ENCODE measurements at regions not wholly inside any gene's neighbourhood (a gene's known extent, or its start where the extent isn't known, plus 50 kb on each side); places are given as distances from the start of the nearest gene placed in this dataset.

- H3K36me3 ChIP-seq (ENCODE audit: control insufficient read depth, insufficient read depth, low read length): no peaks in the 10 kb centered on the region
- no peaks in the 10 kb centered on the region for H3K27me3 ChIP-seq (ENCODE audit: control insufficient read depth, insufficient read depth, low read length)
- H3K4me3 ChIP-seq (ENCODE audit: low read length): no peak overlapping the region
- no peaks in the 10 kb centered on the region for H3K9me3 ChIP-seq (ENCODE audit: control insufficient read depth, low read length)
- H3K4me1 ChIP-seq (ENCODE audit: control insufficient read depth, insufficient read depth, low read length): no peaks in the 10 kb centered on the region
- H3K9ac ChIP-seq (ENCODE audit: low read length): no peak overlapping the region
These were observed 227.6 kb upstream of the SATB1 start for GRCh38 chr3:18652781-18653180.

GRCh38 chr3:18650731-18651130 lies 225.6 kb upstream of the SATB1 start:
- Histone ChIP-seq H3K9me3 (ENCODE audit: control insufficient read depth, low read length) (no peaks in the 10 kb centered on the region), H3K9ac (ENCODE audit: low read length) (no peak overlapping the region), H3K4me3 (ENCODE audit: low read length) (no peak overlapping the region), H3K4me1 (ENCODE audit: control insufficient read depth, insufficient read depth, low read length) (no peaks in the 10 kb centered on the region), H3K36me3 (ENCODE audit: control insufficient read depth, insufficient read depth, low read length) (no peaks in the 10 kb centered on the region), H3K27me3 (ENCODE audit: control insufficient read depth, insufficient read depth, low read length) (no peaks in the 10 kb centered on the region)

GRCh38 chr3:18649666-18650363 lies 224.7 kb upstream of the SATB1 start:
- Histone ChIP-seq H3K9ac (ENCODE audit: low read length) (no peak overlapping the region), H3K4me3 (ENCODE audit: low read length) (no peak overlapping the region), H3K9me3 (ENCODE audit: control insufficient read depth, low read length) (no peaks in the 10 kb centered on the region), H3K27me3 (ENCODE audit: control insufficient read depth, insufficient read depth, low read length) (no peaks in the 10 kb centered on the region), H3K36me3 (ENCODE audit: control insufficient read depth, insufficient read depth, low read length) (no peaks in the 10 kb centered on the region), H3K4me1 (ENCODE audit: control insufficient read depth, insufficient read depth, low read length) (no peaks in the 10 kb centered on the region)

GRCh38 chr3:18648868-18649462 lies 223.8 kb upstream of the SATB1 start:
- H3K4me1 ChIP-seq (ENCODE audit: control insufficient read depth, insufficient read depth, low read length): no peaks in the 10 kb centered on the region
- no peak overlapping the region for H3K4me3 ChIP-seq (ENCODE audit: low read length)
- H3K9ac ChIP-seq (ENCODE audit: low read length): no peak overlapping the region
- H3K9me3 ChIP-seq (ENCODE audit: control insufficient read depth, low read length): no peaks in the 10 kb centered on the region
- no peaks in the 10 kb centered on the region for H3K27me3 ChIP-seq (ENCODE audit: control insufficient read depth, insufficient read depth, low read length)
- no peaks in the 10 kb centered on the region for H3K36me3 ChIP-seq (ENCODE audit: control insufficient read depth, insufficient read depth, low read length)

GRCh38 chr3:18648159-18648558 lies 223.0 kb upstream of the SATB1 start:
- Histone ChIP-seq H3K4me3 (ENCODE audit: low read length) (no peak overlapping the region), H3K9me3 (ENCODE audit: control insufficient read depth, low read length) (no peaks in the 10 kb centered on the region), H3K36me3 (ENCODE audit: control insufficient read depth, insufficient read depth, low read length) (no peaks in the 10 kb centered on the region), H3K4me1 (ENCODE audit: control insufficient read depth, insufficient read depth, low read length) (no peaks in the 10 kb centered on the region), H3K27me3 (ENCODE audit: control insufficient read depth, insufficient read depth, low read length) (no peaks in the 10 kb centered on the region), H3K9ac (ENCODE audit: low read length) (no peak overlapping the region)

GRCh38 chr3:18645619-18646018 lies 220.5 kb upstream of the SATB1 start:
- Histone ChIP-seq H3K27me3 (ENCODE audit: control insufficient read depth, insufficient read depth, low read length) (no peaks in the 10 kb centered on the region), H3K9me3 (ENCODE audit: control insufficient read depth, low read length) (no peaks in the 10 kb centered on the region), H3K36me3 (ENCODE audit: control insufficient read depth, insufficient read depth, low read length) (no peaks in the 10 kb centered on the region), H3K4me3 (ENCODE audit: low read length) (no peak overlapping the region), H3K9ac (ENCODE audit: low read length) (no peak overlapping the region), H3K4me1 (ENCODE audit: control insufficient read depth, insufficient read depth, low read length) (no peaks in the 10 kb centered on the region)

- Histone ChIP-seq H3K4me1 (ENCODE audit: control insufficient read depth, insufficient read depth, low read length) (no peaks in the 10 kb centered on the region), H3K27me3 (ENCODE audit: control insufficient read depth, insufficient read depth, low read length) (no peaks in the 10 kb centered on the region)
These were observed 218.1 kb upstream of the SATB1 start for GRCh38 chr3:18643281-18643680.

GRCh38 chr3:18641916-18642315 lies 216.8 kb upstream of the SATB1 start:
- no peak overlapping the region for H3K9ac ChIP-seq (ENCODE audit: low read length)
- H3K9me3 ChIP-seq (ENCODE audit: control insufficient read depth, low read length): no peaks in the 10 kb centered on the region
- H3K27me3 ChIP-seq (ENCODE audit: control insufficient read depth, insufficient read depth, low read length): no peaks in the 10 kb centered on the region
- no peaks in the 10 kb centered on the region for H3K36me3 ChIP-seq (ENCODE audit: control insufficient read depth, insufficient read depth, low read length)
- no peaks in the 10 kb centered on the region for H3K4me1 ChIP-seq (ENCODE audit: control insufficient read depth, insufficient read depth, low read length)
- no peak overlapping the region for H3K4me3 ChIP-seq (ENCODE audit: low read length)

More at GRCh38 chr3:18643281-18643680, 218.1 kb upstream of the SATB1 start:
- H3K4me3 ChIP-seq (ENCODE audit: low read length): no peak overlapping the region
- H3K9me3 ChIP-seq (ENCODE audit: control insufficient read depth, low read length): no peaks in the 10 kb centered on the region
- no peak overlapping the region for H3K9ac ChIP-seq (ENCODE audit: low read length)
- no peaks in the 10 kb centered on the region for H3K36me3 ChIP-seq (ENCODE audit: control insufficient read depth, insufficient read depth, low read length)

- no peaks in the 10 kb centered on the region for H3K9me3 ChIP-seq (ENCODE audit: control insufficient read depth, low read length)
- H3K27me3 ChIP-seq (ENCODE audit: control insufficient read depth, insufficient read depth, low read length): no peaks in the 10 kb centered on the region
- no peaks in the 10 kb centered on the region for H3K36me3 ChIP-seq (ENCODE audit: control insufficient read depth, insufficient read depth, low read length)
- no peak overlapping the region for H3K4me3 ChIP-seq (ENCODE audit: low read length)
- H3K9ac ChIP-seq (ENCODE audit: low read length): no peak overlapping the region
- H3K4me1 ChIP-seq (ENCODE audit: control insufficient read depth, insufficient read depth, low read length): peaks cover 3% of the 10 kb centered on the region
These were observed 210.1 kb upstream of the SATB1 start for GRCh38 chr3:18635215-18635614.

- no peaks in the 10 kb centered on the region for H3K9me3 ChIP-seq (ENCODE audit: control insufficient read depth, low read length)
- peaks cover 3% of the 10 kb centered on the region for H3K4me1 ChIP-seq (ENCODE audit: control insufficient read depth, insufficient read depth, low read length)
- no peak overlapping the region for H3K9ac ChIP-seq (ENCODE audit: low read length)
- H3K27me3 ChIP-seq (ENCODE audit: control insufficient read depth, insufficient read depth, low read length): no peaks in the 10 kb centered on the region
- H3K36me3 ChIP-seq (ENCODE audit: control insufficient read depth, insufficient read depth, low read length): no peaks in the 10 kb centered on the region
- H3K4me3 ChIP-seq (ENCODE audit: low read length): no peak overlapping the region
These were observed 209.3 kb upstream of the SATB1 start for GRCh38 chr3:18634461-18634860.

- Histone ChIP-seq H3K27me3 (ENCODE audit: control insufficient read depth, insufficient read depth, low read length) (no peaks in the 10 kb centered on the region), H3K4me3 (ENCODE audit: low read length) (no peak overlapping the region), H3K9me3 (ENCODE audit: control insufficient read depth, low read length) (no peaks in the 10 kb centered on the region), H3K4me1 (ENCODE audit: control insufficient read depth, insufficient read depth, low read length) (peaks cover 3% of the 10 kb centered on the region), H3K36me3 (ENCODE audit: control insufficient read depth, insufficient read depth, low read length) (no peaks in the 10 kb centered on the region), H3K9ac (ENCODE audit: low read length) (no peak overlapping the region)
These were observed 207.9 kb upstream of the SATB1 start for GRCh38 chr3:18633002-18633401.

GRCh38 chr3:18630295-18630694 lies 205.2 kb upstream of the SATB1 start:
- H3K9ac ChIP-seq (ENCODE audit: low read length): no peak overlapping the region
- peaks cover 3% of the 10 kb centered on the region for H3K4me1 ChIP-seq (ENCODE audit: control insufficient read depth, insufficient read depth, low read length)
- H3K27me3 ChIP-seq (ENCODE audit: control insufficient read depth, insufficient read depth, low read length): no peaks in the 10 kb centered on the region
- no peaks in the 10 kb centered on the region for H3K9me3 ChIP-seq (ENCODE audit: control insufficient read depth, low read length)
- H3K36me3 ChIP-seq (ENCODE audit: control insufficient read depth, insufficient read depth, low read length): no peaks in the 10 kb centered on the region
- H3K4me3 ChIP-seq (ENCODE audit: low read length): no peak overlapping the region
